Endodermal cell (in vitro differentiated cells): ENCODE measurements at regions not wholly inside any gene's neighbourhood (a gene's known extent, or its start where the extent isn't known, plus 50 kb on each side); places are given as distances from the start of the nearest gene placed in this dataset.

Experiments used
- DNase-seq: peaks from one replicate; pipeline ENCODE4 v3.0.0-alpha.2; 2017
- H3K27ac ChIP-seq: 2 replicates; pipeline ENCODE4 v1.5.1; 2013; ENCODE audit warnings: mild to moderate bottlenecking, low read depth, low read length, moderate library complexity
- H3K27me3 ChIP-seq: 2 replicates; pipeline ENCODE4 v1.6.1; 2013; ENCODE audit warnings: mild to moderate bottlenecking, low read length, moderate library complexity; ENCODE audit not compliant: insufficient read depth, control insufficient read depth, poor library complexity, severe bottlenecking
- H3K36me3 ChIP-seq: 2 replicates; pipeline ENCODE4 v1.7.0; 2013; ENCODE audit warnings: mild to moderate bottlenecking, low read length, moderate library complexity; ENCODE audit not compliant: control insufficient read depth, insufficient read depth
- H3K4me1 ChIP-seq: one replicate; pipeline ENCODE4 v1.7.0; 2013; ENCODE audit warnings: low read length; ENCODE audit not compliant: control insufficient read depth, insufficient read depth
- H3K4me3 ChIP-seq: 2 replicates; pipeline ENCODE4 v1.5.1; 2013; ENCODE audit warnings: mild to moderate bottlenecking, low read length, moderate library complexity
- H3K9ac ChIP-seq: 2 replicates; pipeline ENCODE4 v1.6.1; 2013; ENCODE audit warnings: mild to moderate bottlenecking, low read length, moderate library complexity; ENCODE audit not compliant: poor library complexity, severe bottlenecking; ENCODE audit errors: extremely low read depth
- H3K9me3 ChIP-seq: 2 replicates; pipeline ENCODE4 v1.6.1; 2013; ENCODE audit warnings: mild to moderate bottlenecking, low read length, moderate library complexity; ENCODE audit not compliant: control insufficient read depth
- H3K27ac Mint-ChIP-seq: 2 replicates; pipeline ENCODE4 v1.8.0; 2020; ENCODE audit warnings: mixed read lengths
- H3K27me3 Mint-ChIP-seq: 2 replicates; pipeline ENCODE4 v1.8.0; 2021; ENCODE audit warnings: mild to moderate bottlenecking, mixed read lengths; ENCODE audit not compliant: insufficient read depth
- H3K36me3 Mint-ChIP-seq: 2 replicates; pipeline ENCODE4 v1.8.0; 2020; ENCODE audit warnings: low read depth, mixed read lengths
- H3K4me1 Mint-ChIP-seq: 2 replicates; pipeline ENCODE4 v1.8.0; 2020; ENCODE audit warnings: mixed read lengths
- H3K4me3 Mint-ChIP-seq: 2 replicates; pipeline ENCODE4 v1.8.0; 2020; ENCODE audit warnings: mild to moderate bottlenecking, moderate library complexity, mixed read lengths
- H3K9me3 Mint-ChIP-seq: 2 replicates; pipeline ENCODE4 v1.8.0; 2020; ENCODE audit warnings: mild to moderate bottlenecking, mixed read lengths
- WGBS, 2 experiments: methylation state at CpG; one replicate each; pipeline versions ENCODE4 v1.1.5 to v1.1.7; 2013; ENCODE audit warnings: missing lambda C conversion rate in 2 of 2, mixed read lengths in 1 of 2; ENCODE audit not compliant: insufficient coverage in 1 of 2, insufficient read length in 1 of 2; 5-methylcytosine and 5-hydroxymethylcytosine counted together
- TF ChIP-seq, protein P1 (sequence below): fragments of 200-600 bp; sonication (generic); conservative IDR thresholded peaks from 2 replicates; pipeline ENCODE4 v1.5.0; 2021; ENCODE audit warnings: antibody characterized with exemption, mild to moderate bottlenecking

DNA sequence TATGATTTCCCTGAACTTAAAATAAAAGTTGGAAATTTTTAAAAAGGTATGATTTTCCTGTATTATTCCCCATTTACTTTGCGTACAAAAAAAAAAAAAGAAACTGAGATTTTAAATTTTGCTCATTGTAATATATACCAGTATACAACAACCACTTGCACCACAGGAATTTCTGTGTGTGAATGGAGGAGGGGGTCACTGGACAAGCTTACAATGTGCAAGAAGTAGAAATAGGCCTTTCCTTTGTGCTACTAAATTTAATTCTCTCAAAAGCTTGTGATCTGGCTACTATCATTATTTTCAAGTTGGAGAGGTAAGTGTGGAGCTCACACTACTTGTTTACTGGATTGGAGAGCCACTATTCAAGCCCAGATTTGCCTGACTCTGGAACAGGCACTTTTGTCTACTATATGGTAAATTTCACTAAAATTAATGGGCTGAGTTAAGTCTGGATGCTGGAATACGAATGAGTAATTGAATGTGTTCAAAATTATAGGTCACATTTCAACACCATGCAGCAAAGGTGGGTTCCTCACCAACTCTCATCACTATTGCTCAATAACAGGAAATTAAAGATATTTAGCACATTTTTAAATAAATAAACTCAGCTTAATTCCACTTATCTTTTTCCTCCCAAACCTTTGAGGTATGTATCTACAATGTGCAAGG lies 148.0 kb upstream of the MBNL1 start:
- TF ChIP-seq, protein P1, sequence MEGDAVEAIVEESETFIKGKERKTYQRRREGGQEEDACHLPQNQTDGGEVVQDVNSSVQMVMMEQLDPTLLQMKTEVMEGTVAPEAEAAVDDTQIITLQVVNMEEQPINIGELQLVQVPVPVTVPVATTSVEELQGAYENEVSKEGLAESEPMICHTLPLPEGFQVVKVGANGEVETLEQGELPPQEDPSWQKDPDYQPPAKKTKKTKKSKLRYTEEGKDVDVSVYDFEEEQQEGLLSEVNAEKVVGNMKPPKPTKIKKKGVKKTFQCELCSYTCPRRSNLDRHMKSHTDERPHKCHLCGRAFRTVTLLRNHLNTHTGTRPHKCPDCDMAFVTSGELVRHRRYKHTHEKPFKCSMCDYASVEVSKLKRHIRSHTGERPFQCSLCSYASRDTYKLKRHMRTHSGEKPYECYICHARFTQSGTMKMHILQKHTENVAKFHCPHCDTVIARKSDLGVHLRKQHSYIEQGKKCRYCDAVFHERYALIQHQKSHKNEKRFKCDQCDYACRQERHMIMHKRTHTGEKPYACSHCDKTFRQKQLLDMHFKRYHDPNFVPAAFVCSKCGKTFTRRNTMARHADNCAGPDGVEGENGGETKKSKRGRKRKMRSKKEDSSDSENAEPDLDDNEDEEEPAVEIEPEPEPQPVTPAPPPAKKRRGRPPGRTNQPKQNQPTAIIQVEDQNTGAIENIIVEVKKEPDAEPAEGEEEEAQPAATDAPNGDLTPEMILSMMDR, result no peak
- no peak overlapping the region for H3K9ac ChIP-seq
- 100% methylated on average over 1 of the region's 2 CpGs; no CpG with 5 or more reads in 1 of the 2 experiments for whole genome bisulfite sequencing, 2 experiments
- H3K4me3 ChIP-seq, result no peak overlapping the region
- Mint-ChIP-seq H3K4me1 (no peaks in the 10 kb centered on the region), H3K9me3 (peaks cover 6% of the 10 kb centered on the region), H3K27me3 (no peaks in the 10 kb centered on the region), H3K27ac (no peak overlapping the region), H3K36me3 (no peaks in the 10 kb centered on the region), H3K4me3 (no peak overlapping the region)
- no peak overlapping the region for H3K27ac ChIP-seq
- no peaks in the 10 kb centered on the region for H3K36me3 ChIP-seq
- no peak for DNase-seq
- no peaks in the 10 kb centered on the region for H3K9me3 ChIP-seq
- H3K27me3 ChIP-seq, result no peaks in the 10 kb centered on the region
- H3K4me1 ChIP-seq, result no peaks in the 10 kb centered on the region

DNA sequence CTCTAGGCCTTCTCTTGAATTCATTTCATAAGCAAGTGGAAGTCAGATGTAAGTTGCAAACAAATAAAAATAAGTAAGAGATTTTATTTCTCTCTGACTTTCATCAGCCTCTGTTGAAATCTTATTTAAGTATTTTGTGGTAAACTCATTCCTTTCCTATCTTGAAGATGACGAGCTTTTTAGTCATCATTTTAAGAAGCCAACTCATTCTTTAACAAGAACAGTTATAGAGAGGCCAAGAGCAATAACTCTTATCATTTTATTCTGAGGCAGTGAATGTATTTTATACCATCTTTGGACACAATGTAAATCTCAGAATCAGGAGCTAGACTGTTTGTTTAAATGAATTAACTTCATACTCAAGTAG lies 147.5 kb upstream of the MBNL1 start:
- 91% methylated on average over 1 of the region's 1 CpG; no CpG with 5 or more reads in 1 of the 2 experiments for WGBS, 2 experiments
- no peaks in the 10 kb centered on the region for H3K27me3 Mint-ChIP-seq
- H3K9me3 ChIP-seq, result no peaks in the 10 kb centered on the region
- no peaks in the 10 kb centered on the region for H3K27me3 ChIP-seq
- H3K4me3 ChIP-seq, result no peak overlapping the region
- no peak overlapping the region for H3K27ac ChIP-seq
- H3K4me1 ChIP-seq, result no peaks in the 10 kb centered on the region
- TF ChIP-seq, protein P1, result no peak
- peaks cover 5% of the 10 kb centered on the region for H3K9me3 Mint-ChIP-seq
- no peak overlapping the region for H3K27ac Mint-ChIP-seq
- H3K4me3 Mint-ChIP-seq, result no peak overlapping the region
- H3K36me3 Mint-ChIP-seq, result no peaks in the 10 kb centered on the region
- H3K36me3 ChIP-seq, result no peaks in the 10 kb centered on the region
- no peaks in the 10 kb centered on the region for H3K4me1 Mint-ChIP-seq
- H3K9ac ChIP-seq, result no peak overlapping the region
- DNase-seq, result no peak

DNA sequence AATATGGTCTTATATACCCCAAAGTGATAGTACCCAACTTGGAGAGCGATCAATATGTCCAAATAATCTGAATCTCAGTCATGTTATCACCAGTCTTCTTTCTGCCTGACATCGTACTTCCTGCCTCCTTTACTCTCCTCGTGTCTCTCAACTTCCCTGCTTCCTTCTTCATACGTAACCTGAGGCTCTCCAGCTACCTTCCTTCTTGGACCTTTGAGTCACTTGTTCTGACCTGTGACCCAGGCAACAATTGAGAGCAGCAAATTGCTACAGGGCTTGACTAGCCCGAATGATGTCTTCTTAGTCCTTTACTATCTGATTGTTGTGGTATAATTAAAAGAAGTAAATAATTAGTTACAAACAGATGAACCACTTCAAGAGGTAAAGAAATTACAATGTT lies 145.9 kb upstream of the MBNL1 start:
- no peaks in the 10 kb centered on the region for H3K4me1 Mint-ChIP-seq
- WGBS, 2 experiments, result 71 to 94% methylated on average over 4 of the region's 5 CpGs
- TF ChIP-seq, protein P1, result no peak
- no peaks in the 10 kb centered on the region for H3K27me3 ChIP-seq
- no peaks in the 10 kb centered on the region for H3K36me3 Mint-ChIP-seq
- H3K9me3 ChIP-seq, result no peaks in the 10 kb centered on the region
- no peaks in the 10 kb centered on the region for H3K27me3 Mint-ChIP-seq
- no peak overlapping the region for H3K4me3 ChIP-seq
- no peak for DNase-seq
- H3K36me3 ChIP-seq, result no peaks in the 10 kb centered on the region
- H3K9ac ChIP-seq, result no peak overlapping the region
- no peaks in the 10 kb centered on the region for H3K9me3 Mint-ChIP-seq
- no peak overlapping the region for H3K27ac Mint-ChIP-seq
- no peaks in the 10 kb centered on the region for H3K4me1 ChIP-seq
- H3K4me3 Mint-ChIP-seq, result no peak overlapping the region
- H3K27ac ChIP-seq, result no peak overlapping the region
